Urinary bladder (tissue), 3 donors: ENCODE measurements at regions not wholly inside any gene's neighbourhood (a gene's known extent, or its start where the extent isn't known, plus 50 kb on each side); places are given as distances from the start of the nearest gene placed in this dataset.
"Not testable (repeated sequence)": the region's sequence is repeated elsewhere in the genome, so short reads cannot be mapped to it uniquely, and the experiment has no call there.

ENCODE experiments used
- DNase-seq: peaks from one replicate; pipeline ENCODE4 v3.0.0-alpha.2; 2015; ENCODE audit errors: extremely low spot score
- H3K27ac ChIP-seq: one replicate; pipeline ENCODE4 v1.5.1; 2013; ENCODE audit warnings: low read depth, mild to moderate bottlenecking, moderate library complexity
- H3K36me3 ChIP-seq: one replicate; pipeline ENCODE4 v1.6.1; 2013; ENCODE audit warnings: mild to moderate bottlenecking, moderate library complexity; ENCODE audit not compliant: insufficient read depth
- H3K4me1 ChIP-seq: one replicate; pipeline ENCODE4 v1.6.1; 2013; ENCODE audit warnings: mild to moderate bottlenecking, moderate library complexity; ENCODE audit not compliant: insufficient read depth
- H3K4me3 ChIP-seq: one replicate; pipeline ENCODE4 v1.5.1; 2013; ENCODE audit warnings: low read depth, low read length
- WGBS: extraction: QIAGEN DNeasy Blood & Tissue Kit; methylation state at CpG from one replicate; pipeline ENCODE4 v1.1.7; 2013; 5-methylcytosine and 5-hydroxymethylcytosine counted together
- donor health status: healthy with polysubstance abuse.
- donor health status: healthy.

GRCh38 chr2:36097022-36097421 is 258.6 kb upstream of the CRIM1 start:
- WGBS: 66% methylated on average over 3 of the region's 3 CpGs
- no peak overlapping the region for H3K4me3 ChIP-seq
- no peak overlapping the region for H3K27ac ChIP-seq
- no peak for DNase-seq
- H3K36me3 ChIP-seq: no peaks in the 10 kb centered on the region
- H3K4me1 ChIP-seq: no peaks in the 10 kb centered on the region

DNA sequence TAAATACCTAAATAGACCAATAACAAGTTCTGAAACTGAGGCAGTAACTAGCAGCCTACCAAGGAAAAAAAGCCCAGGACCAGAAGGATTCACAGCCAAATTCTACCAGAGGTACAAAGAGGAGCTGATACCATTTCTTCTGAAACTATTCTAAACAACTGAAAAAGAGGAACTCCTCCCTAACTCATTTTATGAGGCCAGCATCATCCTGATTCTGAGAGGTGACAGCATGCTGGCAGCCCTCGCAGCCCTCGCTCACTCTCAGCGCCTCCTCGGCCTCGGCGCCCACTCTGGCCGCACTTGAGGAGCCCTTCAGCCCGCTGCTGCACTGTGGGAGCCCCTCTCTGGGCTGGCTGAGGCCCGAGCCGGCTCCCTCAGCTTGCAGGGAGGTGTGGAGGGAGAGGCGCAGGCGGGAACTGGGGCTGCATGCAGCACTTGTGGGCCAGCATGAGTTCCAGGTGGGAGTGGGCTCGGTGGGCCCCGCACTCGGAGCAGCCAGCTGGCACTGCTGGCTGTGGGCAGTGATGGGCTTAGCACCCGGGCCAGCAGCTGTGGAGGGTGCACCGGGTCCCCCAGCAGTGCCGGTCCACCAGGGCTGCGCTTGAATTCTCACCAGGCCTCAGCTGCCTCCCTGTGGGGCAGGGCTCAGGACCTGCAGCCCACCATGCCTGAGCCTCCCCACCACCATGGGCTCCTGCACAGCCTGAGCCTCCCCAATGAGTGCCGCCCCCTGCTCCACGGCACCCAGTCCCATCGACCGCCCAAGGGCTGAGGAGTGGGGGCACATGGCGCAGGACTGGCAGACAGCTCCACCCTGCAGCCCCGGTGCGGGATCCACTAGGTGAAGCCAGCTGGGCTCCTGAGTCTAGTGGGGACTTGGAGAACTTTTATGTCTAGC is 263.5 kb upstream of the CRIM1 start:
- H3K36me3 ChIP-seq, H3K4me1 ChIP-seq, DNase-seq, H3K4me3 ChIP-seq, H3K27ac ChIP-seq: not testable (repeated sequence)
- WGBS: 93% methylated on average over 26 of the region's 26 CpGs

- no peak for DNase-seq
- 74% methylated on average over 4 of the region's 4 CpGs for WGBS
- Histone ChIP-seq H3K4me1 (no peaks in the 10 kb centered on the region), H3K27ac (no peak overlapping the region), H3K36me3 (no peaks in the 10 kb centered on the region), H3K4me3 (no peak overlapping the region)
Measured at GRCh38 chr2:36088716-36089328, 266.8 kb upstream of the CRIM1 start.

GRCh38 chr2:36087344-36087743 is 268.2 kb upstream of the CRIM1 start:
- Histone ChIP-seq H3K4me1 (no peaks in the 10 kb centered on the region), H3K27ac (no peak overlapping the region), H3K36me3 (no peaks in the 10 kb centered on the region), H3K4me3 (no peak overlapping the region)
- no peak for DNase-seq
- WGBS: 77% methylated on average over 3 of the region's 3 CpGs

DNA sequence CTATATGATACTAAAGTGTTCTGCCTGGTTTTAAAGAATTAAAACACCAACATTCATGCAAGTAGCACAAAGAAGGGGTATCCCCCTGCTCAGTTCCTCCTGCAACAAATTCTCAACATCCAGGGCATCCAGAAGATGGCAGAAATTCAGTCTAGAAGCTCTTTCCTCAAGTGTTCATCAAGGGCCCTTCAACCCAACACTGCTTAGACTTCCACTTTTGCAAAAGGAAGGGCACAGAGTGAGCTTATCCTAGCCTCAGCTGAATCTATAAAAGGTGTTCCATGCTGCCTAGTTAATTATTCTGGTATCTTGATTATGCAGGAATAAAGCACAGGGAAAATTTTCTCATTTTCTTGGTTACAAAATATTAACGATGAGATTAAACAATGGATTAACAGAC is 275.8 kb upstream of the CRIM1 start:
- Histone ChIP-seq H3K36me3 (no peaks in the 10 kb centered on the region), H3K4me1 (no peaks in the 10 kb centered on the region), H3K27ac (no peak overlapping the region), H3K4me3 (no peak overlapping the region)
- 95% methylated on average over 1 of the region's 1 CpG for WGBS
- no peak for DNase-seq

DNA sequence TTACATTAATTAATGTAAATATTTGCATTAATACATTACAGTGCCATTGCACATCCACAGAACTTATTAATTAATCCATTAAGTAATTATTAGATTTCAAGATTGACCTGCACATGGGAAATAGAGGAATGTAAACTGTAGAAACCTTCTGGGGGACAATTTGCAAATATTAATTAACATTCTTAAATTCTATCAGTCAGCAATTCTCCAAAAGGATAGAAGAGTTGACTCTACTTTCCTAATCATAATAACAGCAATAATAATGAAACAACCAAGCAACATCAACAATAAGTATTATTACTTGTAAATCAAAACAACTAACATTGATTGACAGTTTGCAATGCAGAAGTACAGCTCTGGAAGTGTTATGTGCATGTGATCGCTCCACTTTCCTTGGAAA is 281.6 kb upstream of the CRIM1 start:
- Histone ChIP-seq H3K4me1 (no peaks in the 10 kb centered on the region), H3K27ac (no peak overlapping the region), H3K36me3 (no peaks in the 10 kb centered on the region), H3K4me3 (no peak overlapping the region)
- no peak for DNase-seq
- WGBS: 1% methylated on average over 1 of the region's 1 CpG

DNA sequence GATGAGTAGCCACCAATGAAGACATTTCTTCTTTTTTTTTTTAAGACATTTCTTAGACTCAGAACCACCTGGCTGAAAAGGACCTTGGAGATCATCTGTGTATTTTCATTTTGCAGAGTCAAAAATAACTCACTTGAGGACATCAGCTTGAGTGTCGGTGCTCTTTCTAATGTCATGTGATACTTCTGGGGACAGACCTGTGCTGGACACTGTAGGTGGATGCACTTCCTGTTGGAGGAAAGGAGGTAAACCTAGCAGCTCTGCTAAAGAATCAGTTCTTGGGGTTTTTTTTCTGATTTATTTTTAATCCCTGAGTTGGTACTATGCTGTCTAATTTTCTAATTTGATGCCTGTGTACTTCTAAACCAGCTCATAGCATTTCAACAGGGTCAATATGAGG is 283.9 kb upstream of the CRIM1 start:
- 88% methylated on average over 1 of the region's 1 CpG for WGBS
- Histone ChIP-seq H3K36me3 (no peaks in the 10 kb centered on the region), H3K4me3 (no peak overlapping the region), H3K4me1 (no peaks in the 10 kb centered on the region), H3K27ac (no peak overlapping the region)
- DNase-seq: no peak

- no peaks in the 10 kb centered on the region for H3K36me3 ChIP-seq
- no peak overlapping the region for H3K27ac ChIP-seq
- DNase-seq: no peak
- H3K4me3 ChIP-seq: no peak overlapping the region
- no peaks in the 10 kb centered on the region for H3K4me1 ChIP-seq
- 77% methylated on average over 3 of the region's 3 CpGs for WGBS
Measured at GRCh38 chr2:36069074-36069473, 286.5 kb upstream of the CRIM1 start.

- no peaks in the 10 kb centered on the region for H3K36me3 ChIP-seq
- no peaks in the 10 kb centered on the region for H3K4me1 ChIP-seq
- DNase-seq: no peak
Measured at GRCh38 chr2:36068086-36068485, 287.5 kb upstream of the CRIM1 start.

DNA sequence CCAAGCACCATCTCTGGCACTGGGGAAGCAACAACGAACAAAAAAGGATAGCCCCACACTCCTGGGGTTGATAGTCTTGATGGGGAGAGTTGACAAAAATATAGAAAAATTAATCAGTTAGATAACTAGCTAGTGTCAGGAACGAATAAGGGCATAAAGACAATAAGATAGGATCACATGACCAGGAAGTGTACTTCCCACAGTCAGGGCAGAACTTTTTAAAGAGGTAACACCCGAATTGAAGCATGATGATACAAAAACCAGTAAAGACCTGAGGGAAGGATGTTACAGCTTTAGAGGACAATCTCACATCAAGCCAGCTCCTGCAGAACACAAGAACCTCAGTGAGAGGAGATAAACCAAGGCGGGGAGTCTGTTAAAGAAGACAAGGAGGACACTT is 295.4 kb upstream of the CRIM1 start:
- Histone ChIP-seq H3K4me1 (no peaks in the 10 kb centered on the region), H3K4me3 (no peak overlapping the region), H3K27ac (no peak overlapping the region), H3K36me3 (no peaks in the 10 kb centered on the region)
- WGBS: 56% methylated on average over 4 of the region's 4 CpGs
- no peak for DNase-seq

More at GRCh38 chr2:36068086-36068485, 287.5 kb upstream of the CRIM1 start:
- Histone ChIP-seq H3K4me3 (no peak overlapping the region), H3K27ac (no peak overlapping the region)

- Histone ChIP-seq H3K36me3 (no peaks in the 10 kb centered on the region), H3K27ac (no peak overlapping the region), H3K4me1 (no peaks in the 10 kb centered on the region), H3K4me3 (no peak overlapping the region)
- no peak for DNase-seq
Measured at GRCh38 chr2:36059691-36060090, 295.9 kb upstream of the CRIM1 start.

GRCh38 chr2:36058953-36059352 is 296.6 kb upstream of the CRIM1 start:
- Histone ChIP-seq H3K4me3 (no peak overlapping the region), H3K36me3 (no peaks in the 10 kb centered on the region), H3K4me1 (no peaks in the 10 kb centered on the region), H3K27ac (no peak overlapping the region)
- 60% methylated on average over 2 of the region's 2 CpGs for WGBS
- DNase-seq: no peak

DNA sequence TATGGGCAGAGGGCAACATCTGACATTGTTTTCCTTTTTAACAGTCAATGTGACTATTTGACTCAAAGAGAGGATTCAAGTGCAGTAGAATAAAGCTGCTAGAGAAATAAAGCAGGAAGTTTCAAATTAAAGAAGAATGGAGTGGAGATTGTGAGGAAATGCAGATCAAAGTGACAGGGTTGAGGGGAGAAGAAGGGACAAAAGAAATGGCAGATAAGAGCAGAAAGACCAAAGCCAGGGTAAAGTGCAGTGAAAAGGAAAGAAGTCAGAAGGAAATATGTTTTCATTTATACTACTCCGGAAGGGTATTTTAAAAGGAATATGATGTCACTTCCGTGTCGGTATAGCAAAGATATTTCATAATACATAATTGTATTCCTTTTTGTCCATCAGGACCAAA is 297.5 kb upstream of the CRIM1 start:
- no peak for DNase-seq
- WGBS: 52% methylated on average over 3 of the region's 3 CpGs
- H3K4me1 ChIP-seq: no peaks in the 10 kb centered on the region

GRCh38 chr2:36052819-36053218 is 302.8 kb upstream of the CRIM1 start:
- Histone ChIP-seq H3K36me3 (no peaks in the 10 kb centered on the region), H3K4me1 (no peaks in the 10 kb centered on the region), H3K4me3 (no peak overlapping the region), H3K27ac (no peak overlapping the region)
- DNase-seq: no peak
- 79% methylated on average over 1 of the region's 1 CpG for WGBS

More for the DNA sequence above, 297.5 kb upstream of the CRIM1 start:
- Histone ChIP-seq H3K36me3 (no peaks in the 10 kb centered on the region), H3K27ac (no peak overlapping the region), H3K4me3 (no peak overlapping the region)
